T-cell (primary cell): ENCODE measurements at regions not wholly inside any gene's neighbourhood (a gene's known extent, or its start where the extent isn't known, plus 50 kb on each side); places are given as distances from the start of the nearest gene placed in this dataset.

ENCODE experiments used
- ATAC-seq, 4 experiments: fragments of 200-7000 bp in 3 of 4; fragments of 150-1000 bp in 1 of 4; cut with Tn5 transposase; replicated peaks in 1 of 4; 1 replicate in 3 of 4; 2 replicates in 1 of 4; pipeline ENCODE4 v1.10.0; 2021; ENCODE audit warnings: moderate library complexity in 3 of 4, mild to moderate bottlenecking in 2 of 4, moderate number of reproducible peaks in 1 of 4
- CTCF ChIA-PET, 2 donors: fragments of 300-600 bp; sonication (Branson Sonifier 250); formaldehyde crosslinking; loops; one replicate each; lab custom pipeline; 2022; ENCODE audit warnings: antibody characterized with exemption in 2 of 2; lab: Charles Lee
- POLR2A ChIA-PET, 2 donors: fragments of 300-600 bp; sonication (Branson Sonifier 250); formaldehyde crosslinking; loops; one replicate each; lab custom pipeline; 2022; ENCODE audit warnings: antibody characterized with exemption in 2 of 2; lab: Charles Lee
- DNase-seq, 35 experiments: peaks; one replicate each; pipeline versions ENCODE4 v3.0.0 to v3.0.0-alpha.2; 2013 to 2023
- H3K27ac ChIP-seq: one replicate; pipeline ENCODE4 v1.5.1; 2013; ENCODE audit warnings: low read length
- H3K27me3 ChIP-seq, 2 experiments: replicated peaks in 1 of 2; 1 replicate in 1 of 2; 2 replicates in 1 of 2; pipeline versions ENCODE4 v1.6.1 to v1.7.0; 2013; ENCODE audit warnings: low read length in 1 of 2, mixed read lengths in 1 of 2; ENCODE audit not compliant: control insufficient read depth in 2 of 2, insufficient read depth in 2 of 2; ENCODE audit errors: extremely low read depth in 1 of 2
- H3K36me3 ChIP-seq, 2 donors: 1 replicate in 1 of 2; 2 replicates in 1 of 2; pipeline versions ENCODE4 v1.6.1 to v1.7.0; 2013; ENCODE audit warnings: low read length in 1 of 2; ENCODE audit not compliant: control insufficient read depth in 2 of 2, insufficient read depth in 1 of 2; ENCODE audit errors: extremely low read depth in 1 of 2
- H3K4me1 ChIP-seq, 2 experiments: 1 replicate in 1 of 2; 2 replicates in 1 of 2; pipeline versions ENCODE4 v1.6.1 to v1.7.0; 2013; ENCODE audit warnings: low read length in 2 of 2, mixed read lengths in 1 of 2; ENCODE audit not compliant: insufficient read depth in 2 of 2, control insufficient read depth in 1 of 2; ENCODE audit errors: extremely low read depth in 1 of 2
- H3K4me3 ChIP-seq, 2 donors: 1 replicate in 1 of 2; 2 replicates in 1 of 2; pipeline versions ENCODE4 v1.5.1 to v1.7.0; 2013; ENCODE audit warnings: mild to moderate bottlenecking in 2 of 2, low read length in 1 of 2, moderate library complexity in 1 of 2; ENCODE audit not compliant: control insufficient read depth in 1 of 2; ENCODE audit errors: extremely low read depth in 1 of 2
- H3K9me3 ChIP-seq: 2 replicates; pipeline ENCODE4 v1.7.0; 2013
- H3K27ac Mint-ChIP-seq, 2 donors: one replicate each; pipeline ENCODE4 v1.8.0; 2020 to 2021; ENCODE audit warnings: mild to moderate bottlenecking in 2 of 2, mixed read lengths in 2 of 2
- H3K27me3 Mint-ChIP-seq, 2 donors: one replicate each; pipeline ENCODE4 v1.8.0; 2021 to 2022; ENCODE audit warnings: mixed read lengths in 2 of 2
- H3K36me3 Mint-ChIP-seq: one replicate; pipeline ENCODE4 v1.8.0; 2021; ENCODE audit warnings: mixed read lengths
- H3K4me1 Mint-ChIP-seq, 3 donors: one replicate each; pipeline ENCODE4 v1.8.0; 2020 to 2022; ENCODE audit warnings: mixed read lengths in 3 of 3, mild to moderate bottlenecking in 1 of 3
- H3K4me3 Mint-ChIP-seq, 3 donors: one replicate each; pipeline ENCODE4 v1.8.0; 2020 to 2022; ENCODE audit warnings: mild to moderate bottlenecking in 3 of 3, mixed read lengths in 3 of 3, moderate library complexity in 3 of 3
- H3K9me3 Mint-ChIP-seq, 3 donors: one replicate each; pipeline ENCODE4 v1.8.0; 2020 to 2022; ENCODE audit warnings: mixed read lengths in 3 of 3
- WGBS: methylation state at CpG from one replicate; pipeline ENCODE4 v1.1.5; 2013; ENCODE audit warnings: missing lambda C conversion rate; ENCODE audit not compliant: insufficient coverage; 5-methylcytosine and 5-hydroxymethylcytosine counted together

- Mint-ChIP-seq H3K4me3 (peak overlapping the region in 1 of 3 donors; percentile 2), H3K9me3 (no peaks in the 10 kb centered on the region), H3K4me1 (peaks cover 16 to 27% (median 24%) of the 10 kb centered on the region in 3 donors), H3K36me3 (no peaks in the 10 kb centered on the region), H3K27me3 (no peaks in the 10 kb centered on the region), H3K27ac (peak overlapping the region; percentile 60 to 73)
- POLR2A ChIA-PET: no interaction called here
- DNase-seq: peak in 2 of 35 experiments; percentile 11 to 23
- peaks cover 6 to 23% of the 10 kb centered on the region in 2 experiments for H3K4me1 ChIP-seq
- peak in 2 of 4 experiments; percentile 38 to 50 for ATAC-seq
- H3K9me3 ChIP-seq: no peaks in the 10 kb centered on the region
- CTCF ChIA-PET: no interaction called here
- WGBS: 42% methylated on average over 4 of the region's 7 CpGs
- H3K36me3 ChIP-seq: no peaks in the 10 kb centered on the region
- no peaks in the 10 kb centered on the region for H3K27me3 ChIP-seq
- no peak overlapping the region for H3K27ac ChIP-seq
- H3K4me3 ChIP-seq: no peak overlapping the region
Observed at GRCh38 chr1:229068270-229068987, 202.5 kb upstream of the RAB4A start.

DNA sequence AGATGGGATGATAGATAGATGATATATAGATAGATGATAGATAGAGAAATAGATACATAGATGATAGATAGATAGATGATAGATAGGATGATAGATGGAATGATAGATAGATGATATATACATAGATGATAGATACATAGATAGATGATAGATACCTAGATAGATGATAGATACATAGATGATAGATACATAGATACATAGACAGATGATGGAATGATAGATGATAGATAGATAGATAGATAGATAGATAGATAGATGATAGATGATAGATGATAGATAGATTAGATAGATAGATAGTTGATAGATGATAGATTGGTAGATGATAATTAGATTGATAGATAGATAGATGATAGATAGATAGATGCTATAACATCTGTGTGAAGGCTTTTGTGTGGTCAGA is 201.7 kb upstream of the RAB4A start:
- no peak overlapping the region for H3K4me3 ChIP-seq
- no peak overlapping the region for H3K27ac ChIP-seq

GRCh38 chr1:229070168-229070567 is 200.7 kb upstream of the RAB4A start:
- 71% methylated on average over 4 of the region's 5 CpGs for WGBS
- peaks cover 16 to 27% (median 24%) of the 10 kb centered on the region in 3 donors for H3K4me1 Mint-ChIP-seq
- ChIA-PET POLR2A (no interaction called here), CTCF (interaction anchor here in 1 of 2 donors (0.8 kb wide), 1 partner anchor 40 kb away, joined by 3 read pairs; no protein-coding TSS in a partner anchor)
- H3K4me3 Mint-ChIP-seq: no peak overlapping the region
- no peaks in the 10 kb centered on the region for H3K36me3 Mint-ChIP-seq
- H3K27ac ChIP-seq: no peak overlapping the region
- H3K27me3 Mint-ChIP-seq: no peaks in the 10 kb centered on the region
- H3K4me1 ChIP-seq: peaks cover 6 to 23% of the 10 kb centered on the region in 2 experiments
- H3K27me3 ChIP-seq: no peaks in the 10 kb centered on the region
- H3K9me3 ChIP-seq: no peaks in the 10 kb centered on the region
- ATAC-seq (no peak), DNase-seq (peak in 1 of 35 experiments; percentile 18)
- H3K9me3 Mint-ChIP-seq: no peaks in the 10 kb centered on the region
- no peak overlapping the region for H3K4me3 ChIP-seq
- no peaks in the 10 kb centered on the region for H3K36me3 ChIP-seq
- H3K27ac Mint-ChIP-seq: no peak overlapping the region

More for the DNA sequence above, 201.7 kb upstream of the RAB4A start:
- DNase-seq (no peak), ATAC-seq (no peak)
- no peaks in the 10 kb centered on the region for H3K9me3 Mint-ChIP-seq
- Histone ChIP-seq H3K9me3 (no peaks in the 10 kb centered on the region), H3K27me3 (no peaks in the 10 kb centered on the region), H3K4me1 (peaks cover 6 to 23% of the 10 kb centered on the region in 2 experiments), H3K36me3 (no peaks in the 10 kb centered on the region)
- POLR2A ChIA-PET: no interaction called here
- peaks cover 16 to 27% (median 24%) of the 10 kb centered on the region in 3 donors for H3K4me1 Mint-ChIP-seq
- no peaks in the 10 kb centered on the region for H3K27me3 Mint-ChIP-seq
- no peak overlapping the region for H3K4me3 Mint-ChIP-seq
- no peak overlapping the region for H3K27ac Mint-ChIP-seq
- no peaks in the 10 kb centered on the region for H3K36me3 Mint-ChIP-seq
- CTCF ChIA-PET: interaction anchor here (0.6 kb wide), 2 partner anchors 130 to 180 kb away, joined by 3 read pairs; no protein-coding TSS in a partner anchor

- ChIA-PET CTCF (no interaction called here), POLR2A (no interaction called here)
- H3K36me3 ChIP-seq: no peaks in the 10 kb centered on the region
- H3K27me3 ChIP-seq: no peaks in the 10 kb centered on the region
- H3K36me3 Mint-ChIP-seq: no peaks in the 10 kb centered on the region
- H3K9me3 ChIP-seq: no peaks in the 10 kb centered on the region
- H3K9me3 Mint-ChIP-seq: no peaks in the 10 kb centered on the region
- ATAC-seq (no peak), DNase-seq (no peak)
- no peak overlapping the region for H3K27ac ChIP-seq
- H3K27ac Mint-ChIP-seq: no peak overlapping the region
- 92% methylated on average over 4 of the region's 6 CpGs for WGBS
- no peaks in the 10 kb centered on the region for H3K27me3 Mint-ChIP-seq
- H3K4me3 Mint-ChIP-seq: no peak overlapping the region
- H3K4me1 Mint-ChIP-seq: peaks cover 6 to 13% (median 11%) of the 10 kb centered on the region in 3 donors
- H3K4me3 ChIP-seq: no peak overlapping the region
- peaks cover 6 to 10% of the 10 kb centered on the region in 2 experiments for H3K4me1 ChIP-seq
Observed at GRCh38 chr1:229073251-229073650, 197.7 kb upstream of the RAB4A start.

DNA sequence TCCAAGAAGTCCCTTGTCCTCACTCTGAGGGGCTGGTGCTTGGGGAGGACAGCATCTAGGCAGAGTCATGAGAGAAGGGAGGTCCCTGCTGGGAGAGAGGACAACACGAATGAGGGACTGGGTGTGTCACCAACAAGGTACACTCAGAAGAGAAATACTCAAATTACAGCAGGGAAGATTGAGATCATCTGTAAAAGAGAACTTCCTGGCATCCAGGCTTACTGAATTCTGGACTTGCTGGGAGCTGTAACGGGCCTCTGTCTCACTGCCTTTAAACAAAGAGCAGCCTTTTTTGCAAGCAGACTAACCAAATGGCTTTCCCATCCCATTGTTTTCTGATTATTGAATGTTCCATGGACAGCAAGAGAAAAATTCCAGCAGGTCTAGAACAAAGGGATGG is 195.7 kb upstream of the RAB4A start:
- ATAC-seq: no peak
- Mint-ChIP-seq H3K4me1 (peaks cover 0 to 16% (median 9%) of the 10 kb centered on the region in 3 donors), H3K4me3 (no peak overlapping the region), H3K9me3 (no peaks in the 10 kb centered on the region), H3K36me3 (no peaks in the 10 kb centered on the region), H3K27me3 (no peaks in the 10 kb centered on the region), H3K27ac (no peak overlapping the region)
- ChIA-PET CTCF (no interaction called here), POLR2A (no interaction called here)
- Histone ChIP-seq H3K27me3 (no peaks in the 10 kb centered on the region), H3K4me3 (no peak overlapping the region), H3K9me3 (no peaks in the 10 kb centered on the region), H3K36me3 (no peaks in the 10 kb centered on the region), H3K4me1 (peaks cover 2 to 10% of the 10 kb centered on the region in 2 experiments), H3K27ac (no peak overlapping the region)
- 57% methylated on average over 1 of the region's 2 CpGs for WGBS
- no peak for DNase-seq

DNA sequence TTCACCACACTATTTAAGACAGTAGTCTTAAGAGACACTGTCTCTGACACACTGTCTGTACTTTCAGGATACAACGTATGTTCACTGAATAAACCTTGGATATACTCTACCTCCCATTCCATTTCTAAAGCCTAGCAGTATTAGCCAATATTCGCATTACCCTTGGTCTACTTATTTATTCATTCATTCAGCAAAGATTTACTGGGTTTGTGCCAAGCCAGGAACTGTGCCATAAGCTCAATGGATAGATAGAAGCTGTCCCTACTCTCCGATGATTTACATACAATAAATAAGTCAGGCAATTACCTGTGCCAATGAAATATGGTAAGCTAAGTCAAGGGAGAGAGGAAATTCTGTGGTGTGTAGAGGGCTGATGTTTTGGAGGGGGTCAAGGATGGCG is 195.2 kb upstream of the RAB4A start:
- POLR2A ChIA-PET: no interaction called here

More for the DNA sequence above, 195.2 kb upstream of the RAB4A start:
- no peak overlapping the region for H3K4me3 Mint-ChIP-seq
- no peak overlapping the region for H3K4me3 ChIP-seq
- no peak for ATAC-seq
- no peaks in the 10 kb centered on the region for H3K9me3 ChIP-seq
- no peak overlapping the region for H3K27ac ChIP-seq
- H3K27me3 ChIP-seq: no peaks in the 10 kb centered on the region
- WGBS: 83% methylated on average over 2 of the region's 4 CpGs
- H3K36me3 Mint-ChIP-seq: no peaks in the 10 kb centered on the region
- no peak for DNase-seq
- H3K27ac Mint-ChIP-seq: no peak overlapping the region
- peaks cover 0 to 18% (median 9%) of the 10 kb centered on the region in 3 donors for H3K4me1 Mint-ChIP-seq
- H3K27me3 Mint-ChIP-seq: no peaks in the 10 kb centered on the region
- H3K9me3 Mint-ChIP-seq: no peaks in the 10 kb centered on the region
- H3K4me1 ChIP-seq: peaks cover 2 to 10% of the 10 kb centered on the region in 2 experiments
- CTCF ChIA-PET: interaction anchor here in 1 of 2 donors (0.8 kb wide), 1 partner anchor 79 kb away, joined by 3 read pairs; no protein-coding TSS in a partner anchor
- H3K36me3 ChIP-seq: no peaks in the 10 kb centered on the region
